PC-3 (cell line): ENCODE measurements at regions not wholly inside any gene's neighbourhood (a gene's known extent, or its start where the extent isn't known, plus 50 kb on each side); places are given as distances from the start of the nearest gene placed in this dataset.
A peak's percentile ranks its signal among the peaks of the same experiment; 100 is the strongest.

Experiments used
- ATAC-seq: fragments of 200-7000 bp; cut with Tn5 transposase; 2 replicates; pipeline ENCODE4 v1.9.1; 2020; ENCODE audit warnings: mild to moderate bottlenecking, moderate library complexity
- BruUV-seq: library from RNA; stranded (reverse); fragments of 400-500 nt; replicated peaks from 2 replicates; lab custom pipeline; 2021; lab: Mats Ljungman, UMichigan
- CTCF ChIA-PET: fragments of 300-600 bp; sonication (Branson Sonifier 250); formaldehyde crosslinking; loops from one replicate; lab custom pipeline; 2022; ENCODE audit warnings: antibody characterized with exemption; lab: Charles Lee
- POLR2A ChIA-PET: fragments of 300-600 bp; sonication (Branson Sonifier 250); formaldehyde crosslinking; loops from one replicate; lab custom pipeline; 2022; ENCODE audit warnings: antibody characterized with exemption; ENCODE audit not compliant: unreplicated experiment; lab: Charles Lee
- DNase-seq: peaks from one replicate; pipeline ENCODE4 v3.0.0-alpha.2; 2015
- H2AFZ ChIP-seq: fragments of 300-600 bp; sonication (generic); 2 replicates; pipeline ENCODE4 v1.6.0; 2016; ENCODE audit warnings: antibody characterized with exemption, low read length
- H3F3A ChIP-seq: fragments of 300-600 bp; sonication (generic); one replicate; pipeline ENCODE4 v1.6.0; 2017; ENCODE audit warnings: antibody characterized with exemption, low read length, control low read depth, mild to moderate bottlenecking; ENCODE audit not compliant: unreplicated experiment
- H3K27ac ChIP-seq: fragments of 300-600 bp; sonication (generic); 2 replicates; pipeline ENCODE4 v1.5.1; 2016; ENCODE audit warnings: mild to moderate bottlenecking, low read length
- H3K27me3 ChIP-seq: fragments of 300-600 bp; sonication (generic); 2 replicates; pipeline ENCODE4 v1.6.1; 2016; ENCODE audit warnings: low read length, mixed read lengths
- H3K36me3 ChIP-seq: fragments of 300-600 bp; sonication (generic); 2 replicates; pipeline ENCODE4 v1.6.1; 2016; ENCODE audit warnings: low read depth, mixed run types, low read length, mixed read lengths
- H3K4me1 ChIP-seq: fragments of 300-600 bp; sonication (generic); 2 replicates; pipeline ENCODE4 v1.5.1; 2016; ENCODE audit warnings: low read length; ENCODE audit not compliant: insufficient read depth
- H3K4me2 ChIP-seq: fragments of 300-600 bp; sonication (generic); 2 replicates; pipeline ENCODE4 v1.6.0; 2016; ENCODE audit warnings: low read length
- H3K4me3 ChIP-seq: fragments of 300-600 bp; sonication (generic); 2 replicates; pipeline ENCODE4 v1.5.1; 2016; ENCODE audit warnings: mild to moderate bottlenecking, low read length, mixed read lengths
- H3K79me2 ChIP-seq: fragments of 300-600 bp; sonication (generic); 2 replicates; pipeline ENCODE4 v1.6.1; 2017; ENCODE audit warnings: low read length, mixed read lengths
- H3K9ac ChIP-seq: fragments of 300-600 bp; sonication (generic); 2 replicates; pipeline ENCODE4 v1.6.0; 2016; ENCODE audit warnings: mild to moderate bottlenecking, low read length
- H3K9me2 ChIP-seq: fragments of 300-600 bp; sonication (generic); replicated peaks from 2 replicates; pipeline ENCODE4 v1.6.1; 2016; ENCODE audit warnings: mixed run types, low read length, mixed read lengths
- H3K9me3 ChIP-seq: fragments of 300-600 bp; sonication (generic); 2 replicates; pipeline ENCODE4 v1.6.1; 2016; ENCODE audit warnings: low read length, mixed read lengths
- H4K20me1 ChIP-seq: fragments of 300-600 bp; sonication (generic); 2 replicates; pipeline ENCODE4 v1.6.1; 2016; ENCODE audit warnings: low read length, mixed read lengths
- CTCF ChIP-seq: fragments of 300-600 bp; sonication (generic); conservative IDR thresholded peaks from 2 replicates; pipeline ENCODE4 v1.5.1; 2017; ENCODE audit warnings: antibody characterized with exemption, low read depth, mild to moderate bottlenecking, low read length
- EZH2 ChIP-seq: fragments of 300-600 bp; sonication (generic); IDR thresholded peaks from one replicate; pipeline ENCODE4 v1.6.1; 2017; ENCODE audit warnings: antibody characterized with exemption, mild to moderate bottlenecking, low read length; ENCODE audit not compliant: unreplicated experiment
- EZH2phosphoT487 ChIP-seq: fragments of 300-600 bp; sonication (generic); IDR thresholded peaks from 2 replicates; pipeline ENCODE4 v1.6.1; 2018; ENCODE audit warnings: mild to moderate bottlenecking, antibody characterized with exemption, low read length, borderline replicate concordance
- intact Hi-C: fragments of 100-400 bp; cut with micrococcal nuclease; formaldehyde crosslinking; loops from 2 replicates; pipeline ENCODE4 v1.9.0; 2023

- Histone ChIP-seq H4K20me1 (no peaks in the 10 kb centered on the region), H2AFZ (no peak overlapping the region), H3K9me2 (no peaks in the 10 kb centered on the region), H3K9me3 (no peaks in the 10 kb centered on the region), H3K36me3 (no peaks in the 10 kb centered on the region), H3K9ac (no peak overlapping the region), H3K27ac (no peak overlapping the region), H3K79me2 (no peaks in the 10 kb centered on the region), H3K27me3 (no peaks in the 10 kb centered on the region), H3K4me2 (no peak overlapping the region), H3K4me3 (no peak overlapping the region), H3F3A (no peaks in the 10 kb centered on the region), H3K4me1 (peaks cover 13% of the 10 kb centered on the region)
- no peak for ATAC-seq
- no TSS peak for BruUV-seq
- DNase-seq = no peak
- CTCF ChIA-PET = no interaction called here
- intact Hi-C loops = loop anchor here (10.0 kb wide), 1 partner anchor 585 kb away; no protein-coding TSS in a partner anchor
- TF ChIP-seq EZH2phosphoT487 (no peak), CTCF (no peak), EZH2 (no peak)
- POLR2A ChIA-PET = no interaction called here
Measured at GRCh38 chr13:86559901-86560300, 760.7 kb upstream of the SLITRK6 start.

- H3K79me2 ChIP-seq = no peaks in the 10 kb centered on the region
- no peak overlapping the region for H3K9ac ChIP-seq
- no peaks in the 10 kb centered on the region for H3K9me3 ChIP-seq
- DNase-seq = no peak
- CTCF ChIA-PET = interaction anchor here (0.6 kb wide), 1 partner anchor 9 kb away, joined by 3 read pairs; no protein-coding TSS in a partner anchor
- H3K9me2 ChIP-seq = no peaks in the 10 kb centered on the region
- H3K36me3 ChIP-seq = no peaks in the 10 kb centered on the region
- no peaks in the 10 kb centered on the region for H3F3A ChIP-seq
- intact Hi-C loops = loop anchor here (10.0 kb wide), 1 partner anchor 588 kb away; no protein-coding TSS in a partner anchor
- H4K20me1 ChIP-seq = no peaks in the 10 kb centered on the region
- no peak overlapping the region for H2AFZ ChIP-seq
- H3K27me3 ChIP-seq = no peaks in the 10 kb centered on the region
- peak overlapping the region; percentile 35 for H3K27ac ChIP-seq
- peaks cover 13% of the 10 kb centered on the region for H3K4me1 ChIP-seq
- TF ChIP-seq EZH2phosphoT487 (no peak), CTCF (no peak), EZH2 (no peak)
- ATAC-seq = no peak
- no TSS peak for BruUV-seq
- no peak overlapping the region for H3K4me3 ChIP-seq
- H3K4me2 ChIP-seq = 0 out of 2 replicates have a peak overlapping the region, but pooled peaks have one; percentile 32
- POLR2A ChIA-PET = interaction anchor here (0.7 kb wide), 1 partner anchor 377 kb away, joined by 5 read pairs; no protein-coding TSS in a partner anchor
Measured at GRCh38 chr13:86562866-86563265, 763.6 kb upstream of the SLITRK6 start.

DNA sequence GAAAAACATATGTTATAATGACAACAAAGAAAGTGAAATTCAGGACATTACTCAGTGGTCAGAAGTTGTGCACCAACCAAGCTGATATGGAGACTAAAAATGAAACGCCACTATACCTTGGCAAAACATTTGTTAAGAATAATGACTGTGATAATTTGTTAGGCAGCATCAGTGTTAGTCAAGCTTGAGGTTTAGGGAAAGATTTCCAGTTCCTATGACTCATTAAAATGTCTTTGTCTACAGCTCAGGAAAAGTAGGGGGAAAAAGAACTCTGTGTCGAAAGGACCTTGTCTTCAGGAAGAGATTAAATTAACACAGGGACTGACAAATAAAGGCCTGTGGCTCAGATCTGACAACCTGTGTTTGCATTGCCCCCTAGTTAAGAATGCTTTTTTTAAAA, 764.1 kb upstream of the SLITRK6 start:
- H3K9me2 ChIP-seq = no peaks in the 10 kb centered on the region
- H3K4me2 ChIP-seq = 0 out of 2 replicates have a peak overlapping the region, but pooled peaks have one; percentile 32
- POLR2A ChIA-PET = interaction anchor here (0.7 kb wide), 1 partner anchor 377 kb away, joined by 5 read pairs; no protein-coding TSS in a partner anchor
- no peak overlapping the region for H2AFZ ChIP-seq
- H3K4me3 ChIP-seq = no peak overlapping the region
- BruUV-seq = no TSS peak
- no peak for TF ChIP-seq CTCF
- no peak for TF ChIP-seq EZH2
- TF ChIP-seq EZH2phosphoT487 = no peak
- no peaks in the 10 kb centered on the region for H3K36me3 ChIP-seq
- H3K4me1 ChIP-seq = peaks cover 15% of the 10 kb centered on the region
- no peaks in the 10 kb centered on the region for H4K20me1 ChIP-seq
- DNase-seq (peak; percentile 63), ATAC-seq (peak; percentile 88)
- CTCF ChIA-PET = interaction anchor here (0.6 kb wide), 1 partner anchor 9 kb away, joined by 3 read pairs; no protein-coding TSS in a partner anchor
- H3K27ac ChIP-seq = peak overlapping the region; percentile 35
- no peaks in the 10 kb centered on the region for H3K79me2 ChIP-seq
- no peak overlapping the region; the same call in 1 of the 2 replicates for H3K9ac ChIP-seq
- H3K27me3 ChIP-seq = no peaks in the 10 kb centered on the region
- no peaks in the 10 kb centered on the region for H3F3A ChIP-seq
- intact Hi-C loops = loop anchor here (10.0 kb wide), 1 partner anchor 589 kb away; no protein-coding TSS in a partner anchor
- H3K9me3 ChIP-seq = no peaks in the 10 kb centered on the region
